Urothelium cell line (cell line): ENCODE measurements at regions not wholly inside any gene's neighbourhood (a gene's known extent, or its start where the extent isn't known, plus 50 kb on each side); places are given as distances from the start of the nearest gene placed in this dataset.
A peak's percentile ranks its signal among the peaks of the same experiment; 100 is the strongest.

ENCODE experiments used
- DNase-seq: peaks from one replicate; pipeline ENCODE4 v3.0.0; 2011; ENCODE audit warnings: low spot score, mixed read lengths
- FAIRE-seq: peaks from 2 replicates; lab custom pipeline; 2011; peaks lifted over from hg19 to GRCh38; lab: Jason Lieb, UNC

DNA sequence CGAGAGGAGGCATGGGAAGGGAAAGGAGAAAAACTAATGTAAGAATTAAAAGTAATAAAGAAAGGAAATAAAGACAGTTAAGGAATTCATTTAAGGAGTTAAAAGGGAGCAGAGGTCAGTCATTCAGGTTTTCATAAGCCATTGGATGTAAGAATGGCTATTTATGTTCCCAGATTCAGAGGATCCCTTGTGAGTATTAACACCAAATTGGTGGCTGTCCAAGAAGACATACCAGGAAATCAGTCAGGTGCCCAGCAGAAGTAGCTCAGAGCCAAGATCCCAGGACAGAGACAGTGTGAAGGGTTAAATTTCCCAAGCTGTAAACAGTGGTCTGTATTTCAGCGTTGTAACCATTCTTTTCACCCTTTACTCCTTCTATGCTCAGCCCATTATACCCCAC lies 550.4 kb downstream of the BCL11A start:
- DNase-seq = no peak
- FAIRE-seq = no peak

DNA sequence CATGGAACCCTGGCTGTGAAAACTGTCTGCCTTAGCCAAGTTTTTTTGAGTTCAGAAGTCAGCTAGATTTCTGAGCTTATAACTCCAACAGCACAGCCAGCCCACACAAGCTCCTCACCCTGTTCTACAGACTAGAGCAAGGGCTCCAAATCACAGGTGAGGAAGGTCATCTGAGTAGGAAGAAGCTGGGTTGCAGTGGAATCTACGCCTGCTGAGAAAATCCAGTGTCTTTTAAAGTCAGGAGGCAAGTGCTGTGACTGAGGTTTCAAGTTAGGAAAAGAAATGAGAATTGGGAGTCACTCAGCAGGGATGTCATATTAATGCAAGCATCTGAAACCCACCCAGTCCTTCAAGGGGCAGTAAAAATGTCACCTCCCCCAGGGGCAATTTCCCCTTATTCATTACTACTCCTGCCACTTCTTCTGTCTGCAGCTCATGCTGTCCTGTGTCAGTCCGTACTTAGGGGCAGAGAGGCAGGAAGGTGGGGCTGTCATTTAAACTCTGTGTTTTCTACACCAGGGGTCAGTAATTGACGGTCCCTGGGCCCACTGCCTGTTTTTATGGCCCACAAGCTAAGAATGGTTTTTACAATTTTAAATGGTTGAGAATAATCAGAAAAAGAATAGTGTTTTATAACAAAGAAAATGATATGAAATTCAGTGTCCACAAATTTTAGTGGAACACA lies 551.1 kb downstream of the BCL11A start:
- DNase-seq (no peak), FAIRE-seq (no peak)

DNA sequence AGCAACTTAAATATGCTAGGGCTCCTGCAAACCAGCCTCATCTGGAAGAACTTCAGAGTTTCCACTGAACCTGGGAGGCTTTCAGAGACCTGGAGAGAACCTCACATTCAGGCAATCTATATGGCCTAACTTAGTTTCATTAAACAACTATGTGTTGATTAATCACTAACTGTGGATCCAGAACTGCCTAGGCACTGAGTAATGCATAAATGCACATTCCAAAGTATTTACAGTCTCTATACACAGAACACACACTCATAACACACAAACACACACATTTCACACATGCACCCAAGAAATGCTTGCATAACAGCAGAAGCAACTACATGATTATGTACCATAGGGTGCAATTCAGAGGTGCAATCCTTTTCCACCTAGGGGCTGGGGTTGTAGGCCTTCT lies 552.8 kb downstream of the BCL11A start:
- DNase-seq (no peak), FAIRE-seq (no peak)

DNA sequence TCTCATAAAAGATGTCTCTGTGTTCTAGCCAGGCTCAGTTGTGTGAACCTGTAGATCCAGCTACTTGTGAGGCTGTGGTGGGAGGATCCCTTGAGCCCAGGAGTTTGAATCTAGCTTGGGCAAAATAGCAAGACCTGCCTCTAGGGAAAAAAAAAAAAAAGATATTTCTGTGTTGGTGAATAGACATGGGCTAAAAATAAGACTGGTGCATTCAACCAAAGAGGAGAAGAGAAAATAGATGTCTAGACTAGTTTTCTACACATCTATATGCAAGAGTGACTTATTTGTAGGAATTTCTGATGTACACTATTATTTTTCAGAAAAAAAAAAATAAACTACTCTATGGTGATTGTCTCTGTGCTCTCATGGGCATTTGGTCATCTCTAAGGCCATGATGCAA lies 555.1 kb downstream of the BCL11A start:
- DNase-seq = no peak
- no peak for FAIRE-seq

DNA sequence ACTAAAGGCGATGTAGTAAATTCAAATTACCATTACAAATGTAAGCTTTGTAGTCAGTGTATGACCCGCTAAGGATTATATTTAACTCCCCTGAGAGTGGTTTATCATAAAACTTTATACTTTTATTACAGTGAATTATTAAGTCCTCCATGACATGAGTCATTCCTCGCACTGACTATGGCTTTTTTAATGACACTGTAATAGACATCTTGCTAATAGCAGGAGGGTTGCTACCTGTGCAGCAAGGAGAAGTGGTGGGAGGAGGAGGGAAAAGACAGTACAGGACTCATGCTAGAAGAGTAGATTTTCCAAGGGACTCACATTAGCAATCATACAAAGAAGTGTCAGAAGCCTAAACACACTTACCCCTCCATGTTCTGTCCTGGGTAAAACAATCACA lies 556.1 kb downstream of the BCL11A start:
- DNase-seq (no peak), FAIRE-seq (no peak)

DNA sequence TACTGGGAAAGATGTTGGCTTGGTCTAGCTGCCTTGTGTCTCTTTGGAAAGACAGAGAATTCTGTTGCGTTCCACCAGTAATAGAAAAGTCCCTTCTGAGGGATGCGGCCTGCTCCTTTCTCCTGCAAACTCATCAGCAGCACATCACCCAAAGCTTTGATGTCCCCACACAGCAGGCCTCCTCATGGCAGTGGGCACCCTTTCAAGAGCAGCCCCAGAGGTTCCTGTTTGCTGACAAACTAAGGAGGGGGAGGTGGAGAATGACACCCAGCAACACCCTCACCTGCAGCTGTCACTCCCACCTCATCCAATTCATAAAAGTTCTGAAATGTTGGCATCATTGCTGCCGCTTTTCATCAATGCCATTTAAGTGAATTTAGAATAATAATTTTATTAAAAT lies 556.6 kb downstream of the BCL11A start:
- DNase-seq = no peak
- FAIRE-seq = no peak

DNA sequence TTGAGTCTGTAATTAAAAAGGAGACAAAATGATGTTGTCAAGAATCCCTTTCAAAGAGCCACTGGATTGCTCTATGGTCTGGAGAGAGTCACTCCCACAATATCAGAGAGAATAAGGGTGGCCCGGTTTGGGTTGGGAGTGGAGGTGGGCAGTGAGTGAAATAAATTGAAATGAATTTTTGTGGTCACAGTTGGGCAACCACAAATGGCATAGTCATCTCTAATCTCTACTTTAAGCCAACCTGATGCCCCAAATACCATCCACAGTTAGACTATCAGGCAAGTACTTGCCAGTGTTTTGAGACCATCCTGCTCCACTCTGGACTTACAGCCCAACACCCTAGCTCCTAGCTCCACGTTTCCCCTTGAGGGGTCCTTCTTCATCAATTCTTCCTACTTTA lies 559.7 kb downstream of the BCL11A start:
- DNase-seq = peak; percentile 44
- no peak for FAIRE-seq

DNA sequence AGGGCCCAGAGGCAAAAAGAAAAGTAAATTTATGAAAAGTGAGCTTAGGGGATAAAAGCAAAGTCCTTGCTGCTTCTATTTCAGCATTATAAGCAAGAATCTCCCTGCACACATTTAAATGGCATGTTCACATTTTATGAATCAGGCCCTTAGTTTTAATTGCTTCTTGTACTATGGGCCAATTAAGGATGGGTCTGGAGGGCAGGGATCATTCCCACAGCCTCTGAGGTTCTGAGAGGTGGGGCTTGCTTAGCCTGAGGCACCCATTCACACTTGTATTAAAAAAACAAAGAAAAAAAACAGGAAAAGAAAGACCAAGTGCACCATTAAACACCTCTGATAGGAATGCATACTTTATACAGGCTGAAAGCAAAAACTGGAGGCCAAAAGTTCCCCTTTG lies 565.1 kb downstream of the BCL11A start:
- no peak for DNase-seq
- FAIRE-seq = no peak

DNA sequence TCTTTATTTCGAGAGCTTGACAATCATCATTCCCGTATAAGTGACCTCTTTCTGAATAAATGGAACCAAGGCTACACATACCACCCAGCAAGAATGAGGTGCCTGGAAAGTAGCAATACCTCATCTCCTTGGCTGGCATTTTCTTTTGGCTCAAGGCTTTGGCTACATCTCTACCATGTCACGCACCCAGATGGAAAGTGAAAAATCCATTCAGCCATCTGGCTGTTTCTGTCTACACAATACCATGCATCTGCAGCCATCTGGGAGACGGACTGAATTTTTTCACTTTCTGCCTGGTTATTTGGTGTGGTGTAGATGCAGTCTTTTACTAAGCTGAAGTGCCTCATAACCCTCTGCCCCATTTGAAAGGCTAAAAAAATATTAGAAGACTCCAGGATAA lies 566.9 kb downstream of the BCL11A start:
- FAIRE-seq (no peak), DNase-seq (no peak)

DNA sequence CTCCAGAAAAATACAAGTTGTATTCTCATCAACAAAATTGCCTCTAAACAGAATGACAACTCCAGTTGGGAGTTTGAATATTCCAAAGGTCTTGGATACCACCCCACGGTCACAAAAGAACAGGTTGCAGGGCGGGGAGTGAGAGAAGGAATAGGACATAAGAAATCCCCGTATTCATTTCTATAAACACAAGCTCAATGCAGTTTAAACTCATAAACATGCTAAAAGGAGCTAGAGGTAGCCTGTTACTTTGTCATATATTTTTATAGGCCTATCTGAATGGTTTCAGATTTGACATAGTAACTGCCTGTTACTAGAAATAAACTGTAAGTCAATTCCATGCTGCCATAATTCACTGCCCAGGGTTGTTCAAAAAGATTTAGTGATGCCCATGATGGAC lies 567.5 kb downstream of the BCL11A start:
- no peak for FAIRE-seq
- no peak for DNase-seq

DNA sequence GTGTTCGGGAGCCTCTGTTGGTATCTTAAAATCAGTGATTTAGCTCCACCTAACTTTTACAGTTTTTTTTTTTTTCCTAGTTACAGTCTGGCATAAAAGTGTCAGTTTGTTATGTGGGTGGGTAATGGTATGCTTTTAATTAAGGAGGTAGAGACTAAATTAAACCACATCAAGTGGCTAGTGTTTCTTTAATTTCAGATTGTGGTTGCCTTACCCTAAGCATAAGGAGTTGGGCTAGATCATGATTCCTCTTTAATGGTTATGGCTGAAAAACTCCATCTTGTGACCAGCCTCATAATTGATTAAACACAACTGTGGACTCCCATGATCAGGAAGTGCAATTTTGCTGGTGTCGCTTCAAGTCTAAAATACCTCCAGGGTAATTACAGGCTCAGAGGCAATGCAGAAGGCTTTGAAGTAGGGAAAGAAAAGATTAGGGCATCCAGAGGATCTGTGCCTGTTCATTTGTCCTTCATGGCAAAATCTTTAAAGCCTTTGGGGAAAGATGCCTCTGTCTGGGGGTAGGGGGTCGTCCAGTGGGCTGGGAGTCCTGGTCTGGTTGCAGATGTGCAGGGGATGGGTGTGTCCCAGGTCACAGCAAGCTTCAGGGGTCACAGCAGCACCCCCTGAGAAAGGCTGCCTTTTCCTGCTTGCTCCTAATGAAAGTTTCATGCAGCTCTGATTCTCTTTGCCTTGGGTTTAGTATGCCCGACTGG lies 579.2 kb downstream of the BCL11A start:
- no peak for DNase-seq
- no peak for FAIRE-seq

DNA sequence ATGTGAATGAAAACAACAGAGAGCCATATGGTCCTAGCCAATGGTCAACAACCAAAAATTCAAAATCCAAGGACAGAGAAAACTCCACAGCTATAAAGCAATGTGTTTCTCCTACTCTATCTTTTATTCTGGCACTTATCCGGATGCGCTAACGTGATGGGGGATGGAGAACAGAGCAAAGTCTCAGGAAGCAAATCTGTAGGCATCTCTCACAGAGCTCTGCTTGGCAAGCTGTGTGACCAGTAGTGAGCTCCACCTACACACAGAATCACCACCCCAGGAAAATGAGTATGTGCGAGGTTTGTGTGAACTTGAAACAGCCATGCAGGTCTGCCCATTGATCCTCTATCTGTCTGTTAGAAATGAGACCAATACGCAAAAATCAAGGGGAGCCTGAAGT lies 584.3 kb downstream of the BCL11A start:
- FAIRE-seq (no peak), DNase-seq (no peak)

DNA sequence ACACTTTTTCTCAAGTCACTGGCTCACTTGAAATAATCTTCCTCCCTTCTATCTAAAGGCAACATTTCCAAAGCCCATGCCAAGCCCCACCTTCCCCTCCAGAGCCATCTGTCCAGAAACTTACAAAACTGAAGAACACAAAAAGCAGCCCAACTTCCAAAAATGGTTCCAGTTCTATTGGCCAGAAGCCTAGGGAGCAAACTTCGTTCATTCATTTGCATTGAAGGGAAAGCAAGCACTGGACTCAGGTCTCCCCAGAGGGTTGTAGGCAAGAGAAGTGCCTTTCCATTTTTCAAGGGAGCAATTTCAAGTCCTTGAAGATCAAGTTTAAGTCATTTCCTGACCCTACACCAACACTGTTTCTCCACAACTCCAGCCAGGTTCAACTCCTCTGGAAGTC lies 585.0 kb downstream of the BCL11A start:
- DNase-seq (no peak), FAIRE-seq (no peak)

DNA sequence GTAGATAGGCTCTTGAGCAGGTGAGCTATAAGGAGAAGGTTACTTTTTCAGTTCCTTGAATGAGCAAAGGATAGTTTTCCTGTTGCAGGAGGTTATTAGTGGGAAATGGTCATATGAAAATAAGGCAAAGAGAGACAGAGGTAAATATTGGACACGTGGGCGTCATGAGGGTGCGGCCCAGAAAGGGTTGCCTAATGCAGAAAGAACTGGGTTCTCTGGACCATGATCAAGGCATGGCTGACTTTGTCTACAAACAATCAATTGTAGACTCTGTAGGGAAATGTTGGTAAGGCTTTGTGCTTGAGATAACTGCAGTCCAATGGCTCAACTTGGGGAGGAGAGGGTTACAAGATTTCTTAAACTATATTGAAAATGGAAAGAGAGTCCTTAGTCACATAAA lies 585.8 kb downstream of the BCL11A start:
- no peak for FAIRE-seq

DNA sequence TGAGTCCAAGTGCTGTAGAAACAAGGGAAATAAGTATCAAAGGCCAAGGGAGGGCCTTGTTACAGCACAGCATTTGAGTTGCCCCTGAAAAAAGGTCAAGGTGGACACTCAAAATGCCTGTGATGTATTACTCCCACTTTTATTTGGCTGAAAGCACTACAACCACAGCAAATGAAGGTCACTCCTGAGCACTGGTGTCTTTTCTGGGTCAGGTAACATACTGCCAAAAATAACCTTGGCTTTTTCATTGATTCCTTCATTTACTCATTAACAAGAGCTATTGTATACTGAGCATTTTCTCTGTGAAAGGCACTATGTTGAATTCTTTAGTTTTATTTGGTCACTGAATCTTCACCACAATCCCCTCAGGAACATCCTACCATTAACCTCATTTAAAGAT lies 590.3 kb downstream of the BCL11A start:
- no peak for FAIRE-seq
- no peak for DNase-seq

More for the DNA sequence above, 585.8 kb downstream of the BCL11A start:
- DNase-seq = no peak

DNA sequence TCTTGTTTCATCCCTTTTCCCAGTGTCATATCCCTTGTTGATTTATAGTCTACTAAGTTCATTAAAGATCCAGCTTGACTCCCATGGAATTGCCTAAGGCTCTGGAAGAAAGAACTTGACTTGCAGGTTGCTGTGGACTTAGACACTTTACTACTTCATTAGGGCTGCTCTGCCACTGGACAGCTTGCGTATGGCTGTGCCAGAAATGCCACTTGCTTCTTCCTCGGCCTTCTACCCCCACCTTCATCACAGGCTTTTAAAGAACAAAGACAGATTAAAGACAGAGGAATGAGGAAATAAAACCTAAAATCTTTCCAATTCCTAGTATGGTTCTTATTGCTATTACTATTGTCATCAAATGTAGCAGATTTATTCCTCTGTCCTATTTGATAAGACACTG lies 591.7 kb downstream of the BCL11A start:
- DNase-seq (no peak), FAIRE-seq (no peak)

DNA sequence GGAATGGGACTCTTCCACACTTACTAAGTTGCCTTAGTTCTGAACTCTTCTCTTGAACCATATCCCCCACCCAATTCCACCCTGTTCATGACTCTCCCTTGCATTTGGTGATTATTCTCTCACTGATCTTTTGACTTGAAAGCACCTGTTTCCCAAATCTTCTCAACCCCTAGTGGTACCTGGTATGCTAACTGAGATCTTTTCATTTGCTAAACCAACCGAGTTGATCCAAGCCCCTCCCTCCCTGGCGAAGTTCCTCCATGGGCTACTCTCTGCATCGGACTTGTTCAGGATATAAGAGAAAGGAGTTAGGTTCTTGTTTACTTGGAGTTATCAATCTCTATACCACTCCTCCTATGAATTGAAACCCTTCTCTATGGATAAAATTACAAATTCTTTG lies 593.5 kb downstream of the BCL11A start:
- FAIRE-seq = no peak
- DNase-seq = no peak

DNA sequence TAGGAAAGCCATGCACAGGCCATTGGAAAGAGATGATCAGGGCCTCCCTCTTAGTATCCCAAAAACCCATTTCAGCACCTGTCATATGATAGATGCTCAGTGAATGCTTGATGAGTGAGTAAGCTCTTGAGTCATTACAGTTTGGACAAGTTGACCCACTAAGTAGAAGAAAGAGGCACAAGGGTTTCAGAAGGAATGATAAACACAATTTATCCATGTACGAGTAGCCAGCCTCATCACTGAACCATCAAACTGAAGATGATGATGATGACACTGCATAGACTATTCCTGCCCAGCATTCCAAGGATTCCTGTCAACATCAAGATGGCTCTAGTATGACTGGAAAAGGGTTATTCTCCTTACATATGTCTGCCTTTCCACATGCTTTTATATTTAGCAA lies 596.0 kb downstream of the BCL11A start:
- DNase-seq (no peak), FAIRE-seq (no peak)

DNA sequence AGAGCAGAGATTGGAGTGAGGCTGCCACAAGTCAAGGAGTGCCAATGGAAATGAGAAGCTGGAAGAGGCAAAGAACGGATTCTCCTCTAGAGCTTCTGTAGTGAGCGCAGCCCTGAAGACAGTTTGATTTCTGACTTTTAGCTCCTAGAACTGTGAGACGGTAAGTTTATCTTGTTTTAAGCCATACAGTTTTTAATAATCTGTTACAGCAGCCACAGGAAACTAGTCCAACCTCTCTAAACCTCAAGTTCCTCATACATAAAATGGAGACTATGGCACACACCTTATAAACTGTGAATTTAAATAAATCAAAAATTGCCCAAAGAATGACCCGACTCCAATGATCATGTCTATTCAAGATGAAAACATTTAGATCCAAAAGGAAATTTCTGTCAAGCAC lies 596.5 kb downstream of the BCL11A start:
- FAIRE-seq = no peak
- no peak for DNase-seq

DNA sequence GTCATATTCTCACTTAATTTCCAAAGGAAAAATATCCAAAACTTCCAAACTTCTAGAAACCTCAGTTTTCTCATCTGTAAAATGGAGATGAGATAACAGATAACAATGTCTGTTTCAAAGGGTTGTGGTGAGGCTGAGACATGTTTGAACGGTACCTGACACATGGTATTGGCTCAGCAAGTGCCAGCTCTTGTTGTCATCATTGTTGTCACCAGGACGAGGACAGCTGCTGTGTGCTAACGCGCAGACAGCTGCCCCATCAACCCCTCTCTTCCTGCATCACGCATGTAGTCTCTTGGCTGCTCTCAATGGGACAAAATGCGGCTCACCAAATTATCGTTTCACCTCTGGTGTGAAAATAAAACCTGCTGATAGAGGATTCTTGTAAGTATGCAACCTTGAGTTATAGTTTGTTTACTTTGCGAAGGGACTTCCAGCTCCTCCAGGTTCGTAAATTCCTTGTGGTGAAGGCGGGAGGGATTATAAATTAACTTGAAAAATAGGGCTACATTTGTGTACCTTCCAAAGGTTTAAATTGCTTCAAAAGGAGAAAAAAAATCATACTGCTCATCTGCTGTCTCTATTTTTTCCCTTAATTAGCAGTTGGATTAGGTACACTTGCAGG lies 605.4 kb downstream of the BCL11A start:
- no peak for DNase-seq
- no peak for FAIRE-seq

DNA sequence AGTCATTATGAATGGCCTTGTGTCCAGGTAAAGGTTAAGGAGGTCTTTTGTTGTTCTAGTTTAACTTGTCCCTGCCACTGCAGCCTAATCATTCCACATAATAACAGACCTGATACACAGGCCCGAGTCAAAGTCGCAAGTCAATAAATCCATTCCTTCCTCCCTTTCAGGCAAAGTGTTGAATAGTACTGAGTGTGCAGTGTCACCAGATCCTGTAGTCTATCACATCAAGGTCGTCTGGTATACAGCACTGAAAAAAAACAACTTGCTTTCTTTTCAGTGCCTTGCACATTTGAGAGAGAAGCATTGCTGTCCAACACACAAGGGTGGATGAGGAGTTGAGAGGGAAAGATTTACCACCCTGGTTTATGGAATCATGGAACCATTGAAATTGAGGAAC lies 606.2 kb downstream of the BCL11A start:
- no peak for DNase-seq
- FAIRE-seq = no peak

DNA sequence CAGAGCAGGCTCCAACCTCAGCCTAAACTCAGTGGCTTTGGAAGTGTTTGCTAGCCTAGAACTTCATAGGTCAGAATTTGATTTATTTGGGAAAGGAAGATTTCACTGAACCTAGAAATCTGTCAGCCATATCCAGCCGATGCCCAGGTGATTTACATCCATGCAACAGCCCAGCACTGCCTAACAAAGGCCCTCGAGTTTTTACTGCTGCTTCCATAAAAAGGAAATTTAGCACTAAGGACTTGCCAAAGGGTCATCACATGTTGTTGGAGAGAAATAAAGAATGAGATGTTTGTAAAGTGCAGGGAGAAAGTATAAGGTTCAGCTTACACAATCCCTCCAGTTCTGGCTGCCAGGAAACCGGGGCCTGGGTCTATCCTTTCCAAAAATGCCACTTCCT lies 614.2 kb downstream of the BCL11A start:
- DNase-seq = no peak
- FAIRE-seq = no peak
